ENCODE measurements at regions not wholly inside any gene's neighbourhood (a gene's known extent, or its start where the extent isn't known, plus 50 kb on each side); places are given as distances from the start of the nearest gene placed in this dataset.

DNA sequence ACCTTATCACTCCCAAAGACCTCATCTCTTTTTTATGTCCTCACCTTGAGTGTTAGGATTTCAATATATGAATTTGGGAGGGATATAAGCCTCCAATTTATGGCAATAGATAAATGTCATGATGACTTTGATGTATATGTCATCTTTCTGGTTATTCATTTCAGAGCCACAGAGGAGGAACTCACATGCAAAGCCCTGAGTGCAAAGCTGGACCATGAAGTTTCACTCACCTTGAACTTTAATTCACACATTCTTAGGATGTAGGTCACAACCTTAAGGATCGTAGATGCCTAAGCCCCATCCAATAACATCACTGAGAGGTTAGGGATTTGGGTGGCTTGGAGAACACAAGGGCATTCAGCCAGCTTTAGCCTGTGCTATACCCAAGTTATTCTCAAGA is 81.9 kb upstream of the ZPBP start:
- Histone ChIP-seq H3K36me3 (no peaks in the 10 kb centered on the region), H3K27me3 (ENCODE audit: low read depth) (peaks cover 70% of the 10 kb centered on the region), H3K4me3 (no peak overlapping the region), H3K4me1 (no peaks in the 10 kb centered on the region), H3K9me3 (replicated peaks) (no peaks in the 10 kb centered on the region), H3K27ac (replicated peaks) (no peak overlapping the region)
- TF ChIP-seq, protein P1, sequence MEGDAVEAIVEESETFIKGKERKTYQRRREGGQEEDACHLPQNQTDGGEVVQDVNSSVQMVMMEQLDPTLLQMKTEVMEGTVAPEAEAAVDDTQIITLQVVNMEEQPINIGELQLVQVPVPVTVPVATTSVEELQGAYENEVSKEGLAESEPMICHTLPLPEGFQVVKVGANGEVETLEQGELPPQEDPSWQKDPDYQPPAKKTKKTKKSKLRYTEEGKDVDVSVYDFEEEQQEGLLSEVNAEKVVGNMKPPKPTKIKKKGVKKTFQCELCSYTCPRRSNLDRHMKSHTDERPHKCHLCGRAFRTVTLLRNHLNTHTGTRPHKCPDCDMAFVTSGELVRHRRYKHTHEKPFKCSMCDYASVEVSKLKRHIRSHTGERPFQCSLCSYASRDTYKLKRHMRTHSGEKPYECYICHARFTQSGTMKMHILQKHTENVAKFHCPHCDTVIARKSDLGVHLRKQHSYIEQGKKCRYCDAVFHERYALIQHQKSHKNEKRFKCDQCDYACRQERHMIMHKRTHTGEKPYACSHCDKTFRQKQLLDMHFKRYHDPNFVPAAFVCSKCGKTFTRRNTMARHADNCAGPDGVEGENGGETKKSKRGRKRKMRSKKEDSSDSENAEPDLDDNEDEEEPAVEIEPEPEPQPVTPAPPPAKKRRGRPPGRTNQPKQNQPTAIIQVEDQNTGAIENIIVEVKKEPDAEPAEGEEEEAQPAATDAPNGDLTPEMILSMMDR (IDR thresholded peaks at IDR 0.05; ENCODE audit: borderline replicate concordance): no peak
- intact Hi-C loops (cut with micrococcal nuclease): no loop called here
- no peak for DNase-seq

DNA sequence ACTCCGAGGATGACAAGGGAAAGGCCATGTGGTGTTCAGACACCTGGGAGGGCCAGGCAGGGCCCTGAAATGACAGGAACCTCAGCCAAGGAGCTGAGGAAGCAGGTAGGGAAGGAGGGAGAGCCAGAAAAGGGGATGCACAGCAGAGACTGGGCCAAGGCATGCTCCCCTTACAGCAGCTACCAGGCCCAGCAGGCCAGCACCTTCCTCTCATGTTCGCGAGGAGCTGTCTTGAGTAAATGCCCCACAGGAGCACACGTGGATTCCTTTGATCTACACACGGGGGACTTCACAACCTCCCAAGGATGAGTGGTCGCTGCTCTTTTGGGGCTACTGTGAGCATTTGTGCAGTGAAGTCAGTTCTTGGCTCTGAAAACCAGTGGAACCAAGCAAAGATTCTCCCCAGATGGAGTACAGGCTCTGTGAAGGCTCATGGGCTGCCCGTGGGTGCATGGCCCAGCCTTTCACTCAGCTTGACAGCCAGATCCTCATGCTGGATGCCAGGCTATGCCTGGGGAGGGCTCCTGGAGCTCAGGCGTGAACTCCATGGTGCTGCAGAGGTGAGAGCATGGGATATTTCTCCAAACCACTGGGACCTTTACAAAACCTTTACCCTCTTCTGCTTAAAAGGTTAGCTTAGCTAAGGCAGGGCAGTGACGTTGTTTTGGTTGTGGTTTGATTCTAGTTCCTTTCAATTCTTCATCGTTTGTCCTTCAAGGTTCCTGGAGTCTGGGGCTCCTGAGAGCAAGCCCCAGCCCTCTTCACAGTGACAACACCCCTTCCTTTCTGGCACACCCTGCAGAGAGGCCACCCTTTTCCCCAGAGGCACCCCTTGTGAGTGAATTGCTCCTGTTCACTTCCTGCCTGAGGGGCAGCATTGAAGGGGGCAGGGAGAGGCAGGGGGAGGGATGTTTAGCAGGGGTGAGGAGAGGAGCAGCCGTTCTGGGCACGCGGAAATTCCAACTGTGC is 74.2 kb upstream of the ZPBP start:
- no peak overlapping the region for H3K4me3 ChIP-seq
- DNase-seq: no peak
- H3K4me1 ChIP-seq: no peaks in the 10 kb centered on the region
- no peak overlapping the region for H3K27ac ChIP-seq (replicated peaks)
- no peaks in the 10 kb centered on the region for H3K27me3 ChIP-seq (ENCODE audit: low read depth)
- TF ChIP-seq, protein P1 (IDR thresholded peaks at IDR 0.05; ENCODE audit: borderline replicate concordance): no peak
- no peaks in the 10 kb centered on the region for H3K36me3 ChIP-seq
- H3K9me3 ChIP-seq (replicated peaks): no peaks in the 10 kb centered on the region
- intact Hi-C loops (cut with micrococcal nuclease): no loop called here

DNA sequence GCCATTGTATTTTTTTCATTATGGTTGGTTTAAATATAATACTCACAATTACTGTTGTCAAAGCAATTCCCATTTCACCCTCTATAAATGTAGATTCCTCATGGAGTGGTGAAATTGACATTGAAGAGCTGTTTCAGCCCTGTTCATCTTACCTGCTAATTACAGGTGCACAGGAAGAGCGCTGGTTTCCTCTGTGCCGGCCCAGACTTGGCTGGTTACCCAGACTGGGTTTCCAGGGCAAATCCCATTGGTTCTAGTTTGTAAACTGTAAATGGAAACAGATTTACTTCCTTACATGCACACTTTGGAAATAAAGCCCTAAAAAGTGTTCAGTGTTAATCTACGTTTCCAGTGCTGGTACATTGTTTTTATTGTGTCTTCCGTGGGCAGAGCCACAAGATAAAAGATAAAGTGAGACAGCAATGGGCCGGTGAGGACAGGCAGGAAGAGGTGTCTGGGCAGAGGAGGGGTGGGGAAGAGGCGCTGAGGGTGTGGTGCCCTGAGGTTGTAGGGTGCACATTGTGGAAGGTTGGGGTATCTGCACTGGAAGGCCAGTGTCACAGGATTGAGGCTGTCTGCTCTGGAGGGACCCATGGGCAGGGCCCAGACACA is 71.6 kb upstream of the ZPBP start:
- Histone ChIP-seq H3K4me1 (no peaks in the 10 kb centered on the region), H3K36me3 (no peaks in the 10 kb centered on the region), H3K27ac (replicated peaks) (no peak overlapping the region), H3K9me3 (replicated peaks) (no peaks in the 10 kb centered on the region), H3K4me3 (no peak overlapping the region), H3K27me3 (ENCODE audit: low read depth) (peaks cover under 1% of the 10 kb centered on the region)
- intact Hi-C loops (cut with micrococcal nuclease): no loop called here
- TF ChIP-seq, protein P1 (IDR thresholded peaks at IDR 0.05; ENCODE audit: borderline replicate concordance): no peak
- no peak for DNase-seq

DNA sequence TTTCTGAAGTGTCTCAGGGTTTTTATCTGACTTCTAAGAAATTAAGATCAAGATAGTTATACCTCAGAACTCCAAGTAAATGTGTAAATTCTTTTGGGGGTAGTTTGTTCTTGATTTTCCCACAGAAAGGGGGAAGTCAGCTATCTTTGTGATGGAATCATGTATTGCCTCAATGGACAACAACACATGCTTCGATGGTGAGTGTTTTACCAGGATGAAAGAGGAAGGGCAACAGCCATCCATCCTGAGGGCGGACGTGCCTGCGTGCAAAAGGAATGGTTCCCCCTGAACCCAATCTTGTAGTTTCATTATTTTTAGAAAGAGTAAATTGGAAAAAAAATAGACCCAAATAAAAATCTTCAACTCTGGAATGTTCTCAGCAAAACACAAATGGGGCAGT is 67.2 kb upstream of the ZPBP start:
- H3K27ac ChIP-seq (replicated peaks): no peak overlapping the region
- intact Hi-C loops (cut with micrococcal nuclease): no loop called here
- no peak overlapping the region for H3K4me3 ChIP-seq
- H3K36me3 ChIP-seq: no peaks in the 10 kb centered on the region
- no peak for DNase-seq
- H3K4me1 ChIP-seq: no peaks in the 10 kb centered on the region
- TF ChIP-seq, protein P1 (IDR thresholded peaks at IDR 0.05; ENCODE audit: borderline replicate concordance): no peak
- H3K27me3 ChIP-seq (ENCODE audit: low read depth): peaks cover 21% of the 10 kb centered on the region
- H3K9me3 ChIP-seq (replicated peaks): no peaks in the 10 kb centered on the region

DNA sequence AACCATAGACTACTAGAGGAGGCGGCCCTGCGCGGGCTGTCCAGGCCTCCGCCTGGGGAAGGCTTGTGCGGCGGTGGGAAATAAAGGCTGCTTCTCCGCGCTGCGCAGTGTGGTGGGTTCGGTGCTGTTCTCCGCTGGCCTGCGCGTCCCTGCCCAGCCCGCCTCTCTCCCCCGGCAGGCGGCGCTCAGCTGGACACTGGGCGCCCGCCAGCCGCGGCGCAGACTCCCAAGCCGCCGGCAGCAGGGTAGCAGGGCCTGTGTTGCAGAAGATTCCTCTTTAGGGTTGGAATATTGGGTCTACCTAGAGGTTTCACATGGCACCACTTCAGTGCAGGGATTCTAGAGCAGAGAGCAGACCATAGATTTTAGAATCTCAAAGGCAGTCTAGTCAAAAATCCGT is 66.1 kb upstream of the ZPBP start:
- no peaks in the 10 kb centered on the region for H3K9me3 ChIP-seq (replicated peaks)
- intact Hi-C loops (cut with micrococcal nuclease): no loop called here
- no peak overlapping the region for H3K27ac ChIP-seq (replicated peaks)
- H3K36me3 ChIP-seq: no peaks in the 10 kb centered on the region
- DNase-seq: no peak
- TF ChIP-seq, protein P1 (IDR thresholded peaks at IDR 0.05; ENCODE audit: borderline replicate concordance): no peak
- H3K4me1 ChIP-seq: no peaks in the 10 kb centered on the region
- no peak overlapping the region for H3K4me3 ChIP-seq
- peaks cover 21% of the 10 kb centered on the region for H3K27me3 ChIP-seq (ENCODE audit: low read depth)
